ENCODE measurements at regions not wholly inside any gene's neighbourhood (a gene's known extent, or its start where the extent isn't known, plus 50 kb on each side); places are given as distances from the start of the nearest gene placed in this dataset.

- WGBS, 2 experiments (ENCODE audit: extremely low coverage in 1 of 2, insufficient coverage in 1 of 2, insufficient read length in 1 of 2, insufficient replicate concordance in 2 of 2, low coverage in 1 of 2, low lambda C conversion rate in 2 of 2, missing lambda C conversion rate in 1 of 2), result 41% methylated on average over 2 of the region's 2 CpGs; no CpG with 5 or more reads in 1 of the 2 experiments
- FAIRE-seq (no peak), DNase-seq (ENCODE audit: low read depth in 1 of 2, low spot score in 2 of 2) (no peak)
- no peak overlapping the region for H3K9ac ChIP-seq (replicated peaks in 1 of 4; ENCODE audit: extremely low read depth in 1 of 4, low read depth in 3 of 4, low read length in 3 of 4)
- no peaks in the 10 kb centered on the region for H3K4me1 ChIP-seq (replicated peaks in 1 of 4; ENCODE audit: control insufficient read depth in 3 of 4, insufficient read depth in 4 of 4, low read length in 3 of 4)
- no peak overlapping the region for H3K4ac ChIP-seq (replicated peaks; ENCODE audit: insufficient read length, low read depth, low read length)
- H2BK20ac ChIP-seq (ENCODE audit: low read length), result no peak overlapping the region
- no peaks in the 10 kb centered on the region for H3K36me3 ChIP-seq (ENCODE audit: control insufficient read depth in 2 of 4, insufficient read depth in 4 of 4, low read length in 3 of 4)
- H3K14ac ChIP-seq (ENCODE audit: insufficient read length), result no peak overlapping the region
- H3K56ac ChIP-seq (replicated peaks; ENCODE audit: insufficient read length, low read depth, low read length), result no peak overlapping the region
- H4K5ac ChIP-seq (ENCODE audit: insufficient read length, low read depth, low read length), result no peak overlapping the region
- H3K79me2 ChIP-seq (ENCODE audit: control insufficient read depth in 1 of 2, insufficient read depth in 2 of 2, low read length in 2 of 2), result no peaks in the 10 kb centered on the region
- no peaks in the 10 kb centered on the region for H3K79me1 ChIP-seq (ENCODE audit: low read depth, low read length)
- H2BK12ac ChIP-seq (ENCODE audit: low read depth, low read length), result no peak overlapping the region
- no peak overlapping the region for H2BK120ac ChIP-seq (replicated peaks; ENCODE audit: low read depth, low read length)
- no peak overlapping the region for H2AK5ac ChIP-seq (ENCODE audit: low read depth, low read length)
- no peak overlapping the region for H3K23ac ChIP-seq (ENCODE audit: insufficient read length)
- H2AFZ ChIP-seq (ENCODE audit: low read length), result no peak overlapping the region
- H3K18ac ChIP-seq (ENCODE audit: extremely low read depth, low read length), result no peak overlapping the region
- H2BK5ac ChIP-seq (ENCODE audit: low read depth, low read length), result no peak overlapping the region
- no peaks in the 10 kb centered on the region for H3K23me2 ChIP-seq (ENCODE audit: low read depth, low read length)
- ChIA-PET CTCF (ENCODE audit: partially characterized antibody) (interaction anchor here (1.2 kb wide), 1 partner anchor 14 kb away, joined by 3 read pairs; no protein-coding TSS in a partner anchor), POLR2A (ENCODE audit: partially characterized antibody) (no interaction called here)
- H3K9me3 ChIP-seq (ENCODE audit: insufficient read depth in 2 of 2, low read depth in 1 of 2, low read length in 1 of 2), result no peaks in the 10 kb centered on the region
- no peak overlapping the region for H3K4me3 ChIP-seq (ENCODE audit: extremely low read depth in 1 of 4, insufficient read depth in 2 of 4, low read depth in 3 of 4, low read length in 4 of 4)
- H4K20me1 ChIP-seq (replicated peaks in 1 of 2; ENCODE audit: control insufficient read depth in 1 of 2, insufficient read depth in 2 of 2, low read length in 2 of 2), result no peaks in the 10 kb centered on the region
- H2BK15ac ChIP-seq (ENCODE audit: low read length), result no peak overlapping the region
- no peak overlapping the region for H4K91ac ChIP-seq (replicated peaks; ENCODE audit: insufficient read length, low read length)
- no peak overlapping the region for H3K27ac ChIP-seq (ENCODE audit: low read depth, low read length)
- no peak overlapping the region for H3K4me2 ChIP-seq (ENCODE audit: insufficient read depth in 1 of 2, low read depth in 2 of 2, low read length in 2 of 2)
- H4K8ac ChIP-seq (ENCODE audit: extremely low read depth, insufficient read depth, low read length), result no peak overlapping the region
- H3K27me3 ChIP-seq (replicated peaks in 1 of 4; ENCODE audit: control insufficient read depth in 3 of 4, extremely low read depth in 1 of 4, insufficient read depth in 3 of 4, low read length in 3 of 4), result no peaks in the 10 kb centered on the region
- TF ChIP-seq ZNF274 (IDR thresholded peaks at IDR 0.05; ENCODE audit: borderline replicate concordance, extremely low read depth, low read length), result no peak
- no peak for TF ChIP-seq EGR1 (IDR thresholded peaks at IDR 0.05; ENCODE audit: borderline replicate concordance, low read depth, low read length)
- TF ChIP-seq KDM5A (IDR thresholded peaks at IDR 0.05; ENCODE audit: low read length), result no peak
- TF ChIP-seq TBP (IDR thresholded peaks at IDR 0.05; ENCODE audit: low read depth, low read length), result no peak
- no peak for TF ChIP-seq CTBP2 (IDR thresholded peaks at IDR 0.05; ENCODE audit: borderline replicate concordance, insufficient read depth, insufficient read length, low read length)
- no peak for TF ChIP-seq SIRT6 (IDR thresholded peaks at IDR 0.05; ENCODE audit: low read length)
- no peak for TF ChIP-seq RBBP5 (IDR thresholded peaks at IDR 0.05; ENCODE audit: borderline replicate concordance, low read depth, low read length)
- no peak for TF ChIP-seq MAX (IDR thresholded peaks at IDR 0.05)
- TF ChIP-seq SP4 (IDR thresholded peaks at IDR 0.05; ENCODE audit: low read length), result no peak
- TF ChIP-seq TEAD4 (IDR thresholded peaks at IDR 0.05; ENCODE audit: low read depth, low read length), result no peak
- TF ChIP-seq GTF2F1 (IDR thresholded peaks at IDR 0.05; ENCODE audit: borderline replicate concordance, low read depth, low read length), result no peak
- no peak for TF ChIP-seq SUZ12 (IDR thresholded peaks at IDR 0.05; ENCODE audit: low read length)
- no peak for TF ChIP-seq ASH2L (IDR thresholded peaks at IDR 0.05; ENCODE audit: low read length)
Measured at GRCh38 chr18:69109686-69110085, 291.0 kb upstream of the DOK6 start.

Measured in H1 (cell line).